ENCODE measurements at regions not wholly inside any gene's neighbourhood (a gene's known extent, or its start where the extent isn't known, plus 50 kb on each side); places are given as distances from the start of the nearest gene placed in this dataset.

- H3K27me3 Mint-ChIP-seq (ENCODE audit: low read depth in 2 of 2) = no peaks in the 10 kb centered on the region
- intact Hi-C loops (cut with micrococcal nuclease) = no loop called here
- Histone ChIP-seq H3K9me3 (ENCODE audit: control insufficient read depth, insufficient read depth, low read length) (no peaks in the 10 kb centered on the region), H3K4me3 (ENCODE audit: low read length) (no peak overlapping the region), H3K27ac (ENCODE audit: low read length) (no peak overlapping the region), H3K27me3 (ENCODE audit: control insufficient read depth, insufficient read depth, low read length) (no peaks in the 10 kb centered on the region), H3K4me1 (ENCODE audit: control insufficient read depth, insufficient read depth, low read length) (no peaks in the 10 kb centered on the region), H3K36me3 (ENCODE audit: control insufficient read depth, insufficient read depth, low read length) (no peaks in the 10 kb centered on the region)
- ATAC-seq (no peak), DNase-seq (no peak)
- TF ChIP-seq, protein P1, sequence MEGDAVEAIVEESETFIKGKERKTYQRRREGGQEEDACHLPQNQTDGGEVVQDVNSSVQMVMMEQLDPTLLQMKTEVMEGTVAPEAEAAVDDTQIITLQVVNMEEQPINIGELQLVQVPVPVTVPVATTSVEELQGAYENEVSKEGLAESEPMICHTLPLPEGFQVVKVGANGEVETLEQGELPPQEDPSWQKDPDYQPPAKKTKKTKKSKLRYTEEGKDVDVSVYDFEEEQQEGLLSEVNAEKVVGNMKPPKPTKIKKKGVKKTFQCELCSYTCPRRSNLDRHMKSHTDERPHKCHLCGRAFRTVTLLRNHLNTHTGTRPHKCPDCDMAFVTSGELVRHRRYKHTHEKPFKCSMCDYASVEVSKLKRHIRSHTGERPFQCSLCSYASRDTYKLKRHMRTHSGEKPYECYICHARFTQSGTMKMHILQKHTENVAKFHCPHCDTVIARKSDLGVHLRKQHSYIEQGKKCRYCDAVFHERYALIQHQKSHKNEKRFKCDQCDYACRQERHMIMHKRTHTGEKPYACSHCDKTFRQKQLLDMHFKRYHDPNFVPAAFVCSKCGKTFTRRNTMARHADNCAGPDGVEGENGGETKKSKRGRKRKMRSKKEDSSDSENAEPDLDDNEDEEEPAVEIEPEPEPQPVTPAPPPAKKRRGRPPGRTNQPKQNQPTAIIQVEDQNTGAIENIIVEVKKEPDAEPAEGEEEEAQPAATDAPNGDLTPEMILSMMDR (IDR thresholded peaks at IDR 0.05) = no peak
- no peaks in the 10 kb centered on the region for H3K36me3 Mint-ChIP-seq
- H3K27ac Mint-ChIP-seq = no peak overlapping the region
- H3K4me3 Mint-ChIP-seq = no peak overlapping the region
- WGBS (ENCODE audit: insufficient coverage) = 66% methylated on average over 4 of the region's 4 CpGs
- H3K4me1 Mint-ChIP-seq = no peaks in the 10 kb centered on the region
- peaks cover 6 to 8% of the 10 kb centered on the region in 2 donors for H3K9me3 Mint-ChIP-seq
These were observed 388.3 kb downstream of the MFSD1 start for GRCh38 chr3:159189994-159190669.

DNA sequence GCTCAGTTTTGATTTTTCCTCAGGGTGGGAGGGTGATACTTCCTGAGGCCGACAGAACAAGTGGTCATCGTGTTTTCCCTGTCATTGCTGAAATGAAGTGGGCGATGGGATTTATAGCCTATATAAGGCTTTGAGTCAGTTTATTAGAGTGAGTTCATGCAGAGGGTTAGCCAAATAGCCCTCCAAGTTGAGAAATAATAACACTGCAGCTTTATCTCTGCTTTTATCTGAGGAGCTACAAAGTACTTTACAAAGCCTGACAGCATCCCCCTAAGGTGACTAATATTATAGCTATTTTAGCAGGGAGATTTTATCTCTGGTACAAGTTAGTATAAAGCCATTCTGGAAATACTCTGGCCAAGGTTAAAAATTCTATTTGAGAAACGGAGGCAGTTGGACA lies 389.6 kb downstream of the MFSD1 start:
- H3K36me3 ChIP-seq (ENCODE audit: control insufficient read depth, insufficient read depth, low read length) = no peaks in the 10 kb centered on the region
- H3K4me1 ChIP-seq (ENCODE audit: control insufficient read depth, insufficient read depth, low read length) = no peaks in the 10 kb centered on the region
- H3K9me3 ChIP-seq (ENCODE audit: control insufficient read depth, insufficient read depth, low read length) = no peaks in the 10 kb centered on the region
- TF ChIP-seq, protein P1 (IDR thresholded peaks at IDR 0.05) = no peak
- WGBS (ENCODE audit: insufficient coverage) = 86% methylated on average over 3 of the region's 4 CpGs
- no peak overlapping the region for H3K4me3 ChIP-seq (ENCODE audit: low read length)
- peaks cover 2 to 8% of the 10 kb centered on the region in 2 donors for H3K9me3 Mint-ChIP-seq
- no peaks in the 10 kb centered on the region for H3K4me1 Mint-ChIP-seq
- ATAC-seq (no peak), DNase-seq (no peak)
- H3K27me3 Mint-ChIP-seq (ENCODE audit: low read depth in 2 of 2) = no peaks in the 10 kb centered on the region
- intact Hi-C loops (cut with micrococcal nuclease) = no loop called here
- H3K27ac ChIP-seq (ENCODE audit: low read length) = no peak overlapping the region
- no peaks in the 10 kb centered on the region for H3K36me3 Mint-ChIP-seq
- no peaks in the 10 kb centered on the region for H3K27me3 ChIP-seq (ENCODE audit: control insufficient read depth, insufficient read depth, low read length)
- H3K27ac Mint-ChIP-seq = no peak overlapping the region
- no peak overlapping the region for H3K4me3 Mint-ChIP-seq

DNA sequence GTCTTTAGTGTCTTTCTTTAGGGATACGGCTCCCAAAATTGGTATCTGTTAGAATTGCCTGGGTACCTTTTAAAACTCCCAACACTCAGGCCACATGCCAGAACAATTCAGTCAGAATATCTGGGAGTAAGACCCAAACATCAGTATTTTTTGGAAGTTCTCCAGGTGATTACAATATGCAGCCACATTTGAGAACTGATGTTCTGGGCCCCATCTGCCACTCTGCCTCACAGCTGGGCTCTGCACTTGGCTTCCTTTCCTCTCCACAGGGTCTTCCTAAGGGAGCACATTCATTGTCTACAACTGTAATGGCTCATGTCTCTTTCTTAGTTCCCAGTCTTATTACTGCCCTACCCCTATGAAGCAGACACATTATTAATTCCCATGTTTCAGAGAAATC lies 394.5 kb downstream of the MFSD1 start:
- H3K9me3 Mint-ChIP-seq = peaks cover 5 to 8% of the 10 kb centered on the region in 2 donors
- TF ChIP-seq, protein P1 (IDR thresholded peaks at IDR 0.05) = no peak
- Histone ChIP-seq H3K4me1 (ENCODE audit: control insufficient read depth, insufficient read depth, low read length) (no peaks in the 10 kb centered on the region), H3K4me3 (ENCODE audit: low read length) (no peak overlapping the region), H3K27me3 (ENCODE audit: control insufficient read depth, insufficient read depth, low read length) (no peaks in the 10 kb centered on the region), H3K9me3 (ENCODE audit: control insufficient read depth, insufficient read depth, low read length) (peaks cover 4% of the 10 kb centered on the region), H3K27ac (ENCODE audit: low read length) (no peak overlapping the region), H3K36me3 (ENCODE audit: control insufficient read depth, insufficient read depth, low read length) (no peaks in the 10 kb centered on the region)
- no peaks in the 10 kb centered on the region for H3K36me3 Mint-ChIP-seq
- no peak overlapping the region for H3K4me3 Mint-ChIP-seq
- intact Hi-C loops (cut with micrococcal nuclease) = no loop called here
- no peaks in the 10 kb centered on the region for H3K4me1 Mint-ChIP-seq
- ATAC-seq = no peak
- no peak for DNase-seq
- WGBS (ENCODE audit: insufficient coverage) = 100% methylated on average over 1 of the region's 1 CpG
- no peak overlapping the region for H3K27ac Mint-ChIP-seq
- no peaks in the 10 kb centered on the region for H3K27me3 Mint-ChIP-seq (ENCODE audit: low read depth in 2 of 2)

GRCh38 chr3:159200176-159200575 lies 398.3 kb downstream of the MFSD1 start:
- Mint-ChIP-seq H3K4me3 (no peak overlapping the region), H3K27me3 (ENCODE audit: low read depth in 2 of 2) (no peaks in the 10 kb centered on the region)

More at GRCh38 chr3:159200176-159200575, 398.3 kb downstream of the MFSD1 start:
- no peaks in the 10 kb centered on the region for H3K4me1 Mint-ChIP-seq
- DNase-seq (no peak), ATAC-seq (no peak)
- intact Hi-C loops (cut with micrococcal nuclease) = no loop called here
- Histone ChIP-seq H3K4me1 (ENCODE audit: control insufficient read depth, insufficient read depth, low read length) (no peaks in the 10 kb centered on the region), H3K36me3 (ENCODE audit: control insufficient read depth, insufficient read depth, low read length) (no peaks in the 10 kb centered on the region), H3K27me3 (ENCODE audit: control insufficient read depth, insufficient read depth, low read length) (no peaks in the 10 kb centered on the region), H3K4me3 (ENCODE audit: low read length) (no peak overlapping the region), H3K27ac (ENCODE audit: low read length) (no peak overlapping the region), H3K9me3 (ENCODE audit: control insufficient read depth, insufficient read depth, low read length) (peaks cover 4% of the 10 kb centered on the region)
- H3K9me3 Mint-ChIP-seq = peaks cover 4 to 10% of the 10 kb centered on the region in 2 donors
- 75% methylated on average over 2 of the region's 3 CpGs for WGBS (ENCODE audit: insufficient coverage)
- no peak overlapping the region for H3K27ac Mint-ChIP-seq
- no peaks in the 10 kb centered on the region for H3K36me3 Mint-ChIP-seq
- TF ChIP-seq, protein P1 (IDR thresholded peaks at IDR 0.05) = no peak

Measured in natural killer cell (primary cell).